ENCODE measurements at regions not wholly inside any gene's neighbourhood (a gene's known extent, or its start where the extent isn't known, plus 50 kb on each side); places are given as distances from the start of the nearest gene placed in this dataset.

- DNase-seq (ENCODE audit: low read depth in 2 of 2, low spot score in 1 of 2) = no peak
Measured at GRCh38 chr6:98107801-98108200, 726.6 kb upstream of the POU3F2 start.

DNA sequence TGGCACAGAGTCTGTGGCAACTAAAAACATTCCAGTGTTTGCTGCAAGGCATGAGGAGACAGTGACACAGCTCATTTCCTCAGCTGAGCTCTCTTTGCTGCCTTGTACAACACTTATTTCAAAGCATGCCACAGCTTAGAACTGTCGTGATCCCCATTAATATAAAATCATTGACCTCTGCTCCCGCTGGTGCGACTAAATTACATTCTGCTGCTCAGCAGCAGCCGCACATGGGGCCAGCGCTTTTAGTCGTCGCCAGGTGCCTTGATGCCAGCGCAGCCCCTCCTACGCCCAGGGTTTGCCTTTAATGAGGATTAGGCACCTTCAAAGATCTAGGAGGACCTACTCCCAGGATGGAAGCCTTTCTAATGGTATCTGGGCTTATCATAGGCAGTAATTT is 717.9 kb upstream of the POU3F2 start:
- DNase-seq (ENCODE audit: low read depth in 2 of 2, low spot score in 1 of 2) = no peak

- DNase-seq (ENCODE audit: low read depth in 2 of 2, low spot score in 1 of 2) = no peak
Measured at GRCh38 chr6:98117068-98117467, 717.3 kb upstream of the POU3F2 start.

DNA sequence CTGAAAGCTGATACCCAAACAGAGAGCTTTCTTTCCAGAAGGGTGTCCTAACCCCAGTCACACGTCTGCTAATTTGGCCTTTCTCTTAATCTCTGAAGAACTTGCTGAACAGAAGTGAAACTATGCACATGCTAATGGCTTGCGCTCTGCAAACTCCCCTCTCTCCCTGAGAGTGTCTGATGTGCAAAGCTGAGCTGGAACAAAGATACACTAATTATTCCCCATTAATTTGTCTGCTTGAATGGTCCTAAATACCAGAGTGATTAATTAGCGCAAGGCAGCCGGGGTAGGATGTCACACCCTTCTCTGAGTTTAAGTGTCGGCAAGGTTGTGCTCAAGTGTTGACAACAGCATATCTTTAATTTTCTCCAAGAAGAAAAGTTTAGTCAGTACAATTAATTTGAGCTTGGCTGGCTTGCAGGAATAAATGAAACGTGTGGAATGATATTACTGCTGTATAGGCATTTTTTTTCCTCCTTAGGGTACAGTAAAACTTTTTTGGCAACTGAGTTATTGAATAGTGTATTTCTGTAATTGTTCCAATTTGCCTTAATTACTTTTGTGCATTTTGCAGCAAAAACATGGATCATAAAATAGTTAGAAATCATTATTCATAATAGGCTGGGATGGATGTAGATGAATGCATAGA is 715.9 kb upstream of the POU3F2 start:
- DNase-seq (ENCODE audit: low read depth in 2 of 2, low spot score in 1 of 2) = no peak

DNA sequence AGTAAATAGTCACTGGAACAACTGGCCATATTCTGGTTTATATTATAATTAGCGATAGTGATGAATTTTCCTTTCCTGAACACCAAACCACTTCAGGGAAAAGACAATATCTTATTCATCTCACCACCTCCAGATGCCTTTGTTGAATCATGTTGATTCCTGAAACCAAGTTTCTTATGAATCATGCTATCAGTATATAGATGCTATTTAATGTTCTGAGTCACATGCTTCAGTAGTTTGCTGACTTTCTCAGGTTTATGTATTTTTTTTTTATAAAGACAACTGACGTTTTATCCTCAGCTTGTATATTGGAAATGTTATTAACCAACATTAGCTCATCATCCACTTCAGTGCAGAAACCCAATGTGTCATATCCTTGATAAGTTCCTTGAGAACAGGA is 710.2 kb upstream of the POU3F2 start:
- no peak for DNase-seq (ENCODE audit: low read depth in 2 of 2, low spot score in 1 of 2)

DNA sequence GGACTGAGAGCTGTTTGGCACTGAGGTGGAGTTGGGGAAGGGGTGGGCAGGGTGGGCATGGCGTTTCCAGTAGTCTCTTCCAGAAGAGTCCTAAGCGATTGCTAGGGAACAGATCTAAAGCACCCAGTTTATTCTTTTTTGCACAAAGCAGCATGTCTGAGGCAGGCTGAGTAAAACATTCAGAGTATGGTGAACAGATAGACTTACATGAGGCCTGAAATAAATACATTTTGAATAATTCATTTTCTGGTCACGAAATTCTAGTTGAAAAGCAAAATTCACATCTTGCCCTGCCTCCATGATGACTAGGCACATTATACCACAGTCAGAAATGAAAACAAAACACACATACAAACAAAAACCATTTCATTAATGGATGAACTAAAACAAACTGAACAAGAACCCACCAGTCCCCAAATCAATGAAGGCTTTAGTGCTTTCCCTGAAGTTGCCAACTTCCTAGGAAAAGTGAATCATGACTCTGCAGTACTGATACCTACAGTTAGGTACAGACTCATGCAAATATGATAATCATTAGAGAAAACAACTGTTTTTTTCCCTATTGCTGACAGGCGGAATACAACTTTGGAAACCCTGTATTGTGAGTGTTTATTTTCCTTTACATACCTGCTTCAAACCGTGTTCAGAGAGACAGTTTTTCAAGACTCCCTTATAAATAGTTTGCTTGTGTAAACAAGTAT is 702.9 kb upstream of the POU3F2 start:
- no peak for DNase-seq (ENCODE audit: low read depth in 2 of 2, low spot score in 1 of 2)

GRCh38 chr6:98136333-98136732 is 698.0 kb upstream of the POU3F2 start:
- DNase-seq (ENCODE audit: low read depth in 2 of 2, low spot score in 1 of 2) = no peak

GRCh38 chr6:98137391-98137790 is 697.0 kb upstream of the POU3F2 start:
- DNase-seq (ENCODE audit: low read depth in 2 of 2, low spot score in 1 of 2) = no peak

DNA sequence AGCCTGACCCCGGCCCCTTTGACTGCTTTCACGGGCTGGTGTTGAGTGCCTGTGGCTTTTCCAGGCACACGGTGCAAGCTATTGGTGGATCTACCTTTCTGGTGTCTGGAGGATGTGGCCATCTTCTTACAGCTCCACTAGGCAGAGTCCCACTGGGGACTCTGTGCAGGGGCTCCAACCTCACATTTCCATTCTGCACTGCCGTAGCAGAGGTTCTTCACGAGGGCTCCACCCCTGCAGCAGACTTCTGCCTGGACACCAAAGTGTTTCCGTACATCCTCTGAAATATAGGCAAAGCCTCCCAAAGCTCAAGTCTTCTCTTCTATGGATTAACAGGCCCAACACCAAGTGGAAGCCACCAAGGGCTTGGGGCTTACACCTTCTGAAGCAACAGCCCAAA is 691.5 kb upstream of the POU3F2 start:
- DNase-seq (ENCODE audit: low read depth in 2 of 2, low spot score in 1 of 2) = no peak

DNA sequence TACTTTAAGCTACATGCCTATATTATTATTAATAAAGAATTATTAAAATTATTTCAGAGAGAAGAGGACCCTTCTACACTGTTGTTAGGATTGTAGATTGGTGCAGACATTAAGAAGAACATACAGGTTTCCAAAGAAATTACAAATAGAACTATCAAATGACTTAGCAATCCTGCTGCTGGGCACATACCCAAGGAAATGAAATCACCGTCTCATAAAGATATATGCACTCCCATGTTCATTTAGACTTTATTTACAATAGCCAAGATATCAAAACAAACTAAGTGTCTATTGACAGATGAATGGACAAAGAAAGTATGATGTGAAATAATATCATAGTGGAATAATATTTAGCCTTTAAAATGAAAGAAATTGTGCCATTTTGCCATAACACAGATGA is 687.7 kb upstream of the POU3F2 start:
- no peak for DNase-seq (ENCODE audit: low read depth in 2 of 2, low spot score in 1 of 2)

- DNase-seq (ENCODE audit: low read depth in 2 of 2, low spot score in 1 of 2) = no peak
Measured at GRCh38 chr6:98156580-98156979, 677.8 kb upstream of the POU3F2 start.

DNA sequence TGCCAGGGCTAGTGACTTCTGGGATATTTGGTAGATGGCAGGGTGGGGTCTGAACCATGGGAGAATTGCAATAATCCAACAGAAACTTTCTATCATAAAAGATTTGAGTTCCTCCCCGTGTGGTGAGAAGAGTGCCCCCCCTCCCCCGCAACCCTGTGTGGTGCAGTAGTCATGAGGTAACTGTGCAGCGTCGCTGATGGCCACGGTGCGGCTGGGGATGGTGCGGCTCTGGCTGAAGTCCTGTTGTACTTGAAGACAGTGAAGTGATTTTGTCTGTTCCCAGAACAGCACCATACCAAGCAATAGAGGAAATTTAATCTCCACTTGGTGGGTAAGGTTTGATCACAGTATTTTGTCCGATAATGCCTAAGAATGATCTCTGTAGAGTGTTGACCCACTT is 654.8 kb upstream of the POU3F2 start:
- DNase-seq (ENCODE audit: low read depth in 2 of 2, low spot score in 1 of 2) = no peak

GRCh38 chr6:98200084-98200483 is 634.3 kb upstream of the POU3F2 start:
- no peak for DNase-seq (ENCODE audit: low read depth in 2 of 2, low spot score in 1 of 2)

DNA sequence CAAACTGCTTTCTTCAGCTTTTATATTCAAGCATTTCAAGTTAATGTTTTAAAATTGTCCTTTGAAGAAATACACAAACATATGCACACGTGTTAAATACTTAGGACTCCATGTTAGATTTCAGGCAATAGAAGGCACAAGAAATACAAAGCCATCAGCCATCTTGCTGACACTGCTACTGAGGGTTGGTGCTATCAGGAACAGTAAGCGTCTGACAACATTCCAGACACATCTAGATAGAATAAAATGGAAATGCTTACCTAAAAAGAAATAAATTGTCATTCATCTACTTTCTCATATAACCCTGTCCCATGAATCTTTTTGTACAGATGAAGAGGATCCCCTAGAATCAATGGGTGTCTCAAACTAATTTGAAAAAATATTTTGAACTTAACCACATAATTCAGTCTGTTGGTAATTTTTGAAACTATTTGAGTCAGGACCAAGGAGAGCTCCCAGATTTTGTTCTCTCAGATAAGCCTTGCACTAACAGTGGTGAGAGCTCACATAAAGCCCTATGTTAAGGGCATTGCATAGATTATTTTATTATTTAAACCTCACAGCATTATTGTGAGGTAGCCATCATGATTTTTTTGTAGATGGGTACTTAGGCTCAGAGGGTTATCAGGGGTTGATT is 631.1 kb upstream of the POU3F2 start:
- no peak for DNase-seq (ENCODE audit: low read depth in 2 of 2, low spot score in 1 of 2)

DNA sequence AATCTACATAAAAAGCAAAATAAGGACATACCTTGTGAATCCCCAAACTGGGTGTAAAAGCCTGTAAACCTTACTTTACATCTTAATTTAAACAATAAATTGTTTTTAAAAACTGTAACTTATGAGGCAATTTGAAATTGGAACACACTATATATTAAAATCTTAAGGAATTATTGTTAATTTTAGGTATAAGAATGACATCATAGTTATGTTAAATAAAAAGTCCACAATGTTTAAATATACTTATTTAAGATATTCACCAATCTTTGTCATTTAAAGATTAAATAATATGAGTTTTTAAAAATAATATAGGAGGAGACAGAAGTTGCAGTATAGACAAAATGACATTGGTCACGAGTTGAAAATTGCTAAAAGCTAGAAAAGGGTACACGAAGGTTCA is 621.9 kb upstream of the POU3F2 start:
- no peak for DNase-seq (ENCODE audit: low read depth in 2 of 2, low spot score in 1 of 2)

DNA sequence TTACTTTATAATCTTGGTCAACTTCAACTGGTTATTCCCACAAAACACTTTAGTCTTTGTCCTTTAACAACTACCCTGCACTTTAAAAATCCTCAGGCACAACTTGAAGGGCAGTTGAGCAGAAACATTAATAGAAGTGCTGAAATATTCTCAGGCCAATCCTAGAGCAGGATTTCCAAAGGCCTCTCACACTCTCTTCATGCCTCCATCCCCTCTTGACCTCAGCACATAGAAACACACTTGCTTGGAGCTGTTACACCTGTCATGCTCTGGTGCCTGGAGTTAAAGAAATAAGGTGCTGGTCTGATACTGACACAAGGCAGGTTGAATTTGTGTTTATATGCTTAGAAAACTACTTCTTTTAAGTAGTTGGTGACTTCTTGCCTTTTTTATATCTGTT is 618.8 kb upstream of the POU3F2 start:
- no peak for DNase-seq (ENCODE audit: low read depth in 2 of 2, low spot score in 1 of 2)

DNA sequence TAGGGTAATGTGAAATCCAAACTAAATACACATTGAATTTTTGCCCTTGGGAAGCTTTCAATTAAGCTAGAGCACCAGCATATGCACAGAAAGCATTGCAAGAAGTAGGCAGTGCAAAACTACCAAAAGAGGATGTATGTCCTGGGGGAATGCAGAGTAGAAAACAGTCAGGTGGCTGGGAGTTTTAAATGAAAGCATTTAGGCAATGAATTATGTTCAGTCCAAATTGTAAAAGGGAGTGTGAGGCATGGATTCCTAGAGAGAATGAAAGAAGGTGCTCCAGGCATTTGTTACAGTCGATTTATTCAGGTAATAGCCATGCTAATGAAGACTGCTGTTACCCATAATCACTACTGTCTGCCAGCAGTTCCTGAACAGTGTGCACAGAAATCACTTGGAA is 604.1 kb upstream of the POU3F2 start:
- DNase-seq (ENCODE audit: low read depth in 2 of 2, low spot score in 1 of 2) = no peak

DNA sequence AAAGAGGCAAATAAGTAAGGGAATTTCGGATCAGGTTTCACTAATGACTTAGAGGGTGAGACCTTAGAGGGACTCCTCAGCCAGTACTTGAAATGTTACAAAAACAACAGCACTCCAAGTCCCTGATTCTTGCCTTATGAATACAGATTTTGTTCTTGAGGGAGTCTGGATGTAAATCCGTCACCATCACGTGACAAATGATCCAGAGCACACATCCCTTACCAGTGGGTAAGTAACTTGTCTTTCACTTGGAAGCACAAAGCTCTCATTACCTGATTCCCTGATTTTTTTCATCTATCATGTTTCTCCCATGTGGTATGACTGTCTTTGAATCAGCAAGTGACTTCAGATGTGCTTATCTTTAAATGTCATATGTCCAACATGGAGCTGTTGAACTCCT is 595.3 kb upstream of the POU3F2 start:
- no peak for DNase-seq (ENCODE audit: low read depth in 2 of 2, low spot score in 1 of 2)

GRCh38 chr6:98241630-98242029 is 592.7 kb upstream of the POU3F2 start:
- no peak for DNase-seq (ENCODE audit: low read depth in 2 of 2, low spot score in 1 of 2)

DNA sequence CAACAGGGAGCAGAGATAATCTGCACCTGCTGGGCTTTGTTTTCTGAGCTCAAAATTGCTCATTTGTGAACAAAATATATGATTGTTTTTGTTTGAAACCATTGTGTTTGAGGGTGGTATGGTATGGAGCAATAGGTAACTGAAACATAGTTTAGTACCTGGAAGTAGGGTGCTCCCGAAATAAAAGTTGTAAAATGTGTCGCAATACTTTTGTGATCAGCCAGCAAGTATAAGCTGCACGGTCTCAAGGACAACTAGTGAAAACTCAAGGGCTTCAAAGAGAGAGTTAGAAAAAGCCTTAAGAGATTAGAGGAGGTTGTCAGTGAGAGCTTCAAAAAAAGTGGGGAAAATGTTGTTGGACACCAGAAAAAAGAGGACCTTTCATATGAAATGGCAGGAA is 579.8 kb upstream of the POU3F2 start:
- DNase-seq (ENCODE audit: low read depth in 2 of 2, low spot score in 1 of 2) = no peak

- DNase-seq (ENCODE audit: low read depth in 2 of 2, low spot score in 1 of 2) = no peak
Measured at GRCh38 chr6:98260382-98260781, 574.0 kb upstream of the POU3F2 start.

DNA sequence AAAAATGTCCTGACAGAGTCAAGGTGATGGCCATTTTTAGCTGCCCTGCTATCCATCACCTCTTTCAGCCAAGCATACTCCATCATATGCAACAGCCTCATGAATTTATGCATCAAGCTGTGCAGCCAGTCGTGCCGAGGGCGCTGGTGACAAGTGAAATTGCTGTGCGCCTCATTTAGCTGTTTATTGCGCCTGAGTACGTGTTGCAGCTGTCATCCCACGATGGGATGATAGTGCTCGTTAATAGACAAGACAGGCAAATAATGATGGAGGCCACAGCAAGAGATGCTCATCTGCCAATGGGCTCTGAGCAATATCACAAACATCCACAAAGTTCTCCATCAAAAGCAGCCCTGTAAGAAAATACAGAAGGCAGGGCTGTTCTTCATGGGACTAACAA is 562.3 kb upstream of the POU3F2 start:
- no peak for DNase-seq (ENCODE audit: low read depth in 2 of 2, low spot score in 1 of 2)

- no peak for DNase-seq (ENCODE audit: low read depth in 2 of 2, low spot score in 1 of 2)
Measured at GRCh38 chr6:98274691-98275090, 559.7 kb upstream of the POU3F2 start.

All from stimulated activated CD8-positive, alpha-beta memory T cell treated with anti-CD3 and anti-CD28 coated beads, Interleukin-4, amount 100 ng/mL, for 4 hours (primary cell).